ENCODE measurements at regions not wholly inside any gene's neighbourhood (a gene's known extent, or its start where the extent isn't known, plus 50 kb on each side); places are given as distances from the start of the nearest gene placed in this dataset.

- no peak for DNase-seq
These were observed 99.5 kb upstream of the FTMT start for GRCh38 chr5:121752149-121752548.

- no peak for DNase-seq
These were observed 96.4 kb upstream of the FTMT start for GRCh38 chr5:121755266-121755665.

DNA sequence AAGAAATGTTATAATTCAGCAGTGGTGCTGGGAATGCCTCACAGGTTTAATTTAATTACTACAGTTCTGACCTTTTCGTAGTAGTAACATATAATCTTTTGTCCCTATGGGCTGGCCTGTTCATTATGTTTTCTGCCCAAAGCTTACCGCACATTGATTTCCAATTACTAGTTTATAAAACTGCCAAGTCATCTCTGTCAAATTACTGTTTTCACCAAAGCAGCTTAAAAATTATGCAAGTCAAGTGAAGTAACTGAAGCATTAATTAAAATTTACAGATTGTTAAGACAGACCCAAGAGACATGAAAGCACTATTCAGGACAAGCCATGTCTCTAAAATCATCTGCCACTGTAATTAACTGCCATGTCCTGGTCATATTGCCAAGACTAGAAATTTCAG is 93.9 kb upstream of the FTMT start:
- no peak for DNase-seq

GRCh38 chr5:121758615-121759014 is 93.1 kb upstream of the FTMT start:
- DNase-seq, result no peak

DNA sequence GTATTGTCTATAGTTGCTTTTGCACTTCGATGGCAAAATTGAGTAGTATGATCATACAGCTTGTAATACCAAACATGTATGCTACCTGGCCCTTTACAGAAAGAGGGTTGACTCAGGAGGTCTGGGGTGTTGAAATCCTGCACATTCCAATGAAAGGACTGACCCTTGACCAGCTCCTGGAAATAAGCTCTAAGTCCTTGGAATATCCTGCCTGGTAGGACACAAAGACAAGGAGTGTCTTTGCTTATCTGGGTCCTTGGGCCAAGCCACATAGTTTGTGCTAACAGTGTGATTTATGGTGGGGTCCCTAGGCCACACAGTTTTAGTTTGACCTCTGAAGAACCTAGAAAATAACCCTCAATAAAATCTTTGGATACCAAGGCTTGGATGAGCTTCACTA is 89.3 kb upstream of the FTMT start:
- no peak for DNase-seq

GRCh38 chr5:121763665-121764064 is 88.0 kb upstream of the FTMT start:
- DNase-seq, result no peak

DNA sequence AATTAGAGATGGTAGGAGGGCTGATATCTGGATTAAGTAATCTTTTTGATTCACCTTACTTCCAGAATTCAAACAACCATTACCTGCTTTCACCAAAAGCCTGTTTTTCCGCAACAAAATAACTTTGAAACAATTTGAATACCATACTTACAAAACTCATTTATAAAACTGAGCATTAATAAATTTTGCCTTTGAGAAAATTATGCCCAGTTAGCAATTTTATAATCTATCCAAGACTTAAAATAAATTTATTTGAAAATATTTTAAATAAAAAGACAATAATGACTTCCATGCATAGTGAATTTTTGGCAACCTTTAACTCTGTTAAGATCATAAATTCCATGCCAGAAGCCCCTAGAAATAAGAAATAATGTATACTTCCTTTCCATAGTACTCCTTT is 71.3 kb upstream of the FTMT start:
- no peak for DNase-seq

DNA sequence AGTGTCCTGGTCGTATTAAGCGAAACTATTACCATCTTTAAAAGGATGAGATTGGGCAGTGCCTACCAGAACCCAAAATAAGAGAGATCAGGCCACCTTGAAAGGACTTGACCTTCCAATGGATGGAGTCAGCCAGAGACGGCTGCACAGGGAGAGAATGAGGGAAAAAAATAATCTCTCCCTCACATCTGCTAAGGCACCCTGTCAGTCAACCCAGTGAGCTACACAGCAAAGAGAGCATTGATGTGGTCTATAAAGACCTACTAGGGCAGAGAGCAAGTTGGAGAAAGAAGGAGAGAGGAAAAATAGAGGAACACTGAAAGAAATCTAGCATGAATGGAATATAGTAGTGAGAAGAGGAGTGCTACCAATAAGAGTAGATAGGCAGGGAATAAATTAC is 68.0 kb upstream of the FTMT start:
- DNase-seq, result no peak

- DNase-seq, result no peak
These were observed 57.9 kb upstream of the FTMT start for GRCh38 chr5:121793791-121794190.

DNA sequence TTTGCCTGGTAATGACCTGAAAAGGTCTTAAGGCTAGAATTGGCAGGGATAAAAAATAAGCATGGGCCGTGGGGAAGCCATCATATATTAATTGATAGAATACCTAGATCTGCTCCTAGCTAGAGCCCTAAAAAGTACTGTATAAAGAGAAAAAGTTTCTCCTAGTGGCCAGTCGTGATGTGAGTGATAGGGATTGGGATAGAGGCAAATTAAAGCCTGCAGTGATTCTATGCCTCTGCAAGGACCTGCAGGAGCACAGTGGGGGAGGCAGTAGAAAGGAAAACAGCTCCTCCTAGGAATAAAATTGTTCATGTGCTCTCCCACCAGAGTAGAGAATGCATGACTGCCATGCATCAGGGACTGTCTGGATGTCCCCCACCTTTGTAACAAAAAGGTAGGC is 56.2 kb upstream of the FTMT start:
- no peak for DNase-seq

DNA sequence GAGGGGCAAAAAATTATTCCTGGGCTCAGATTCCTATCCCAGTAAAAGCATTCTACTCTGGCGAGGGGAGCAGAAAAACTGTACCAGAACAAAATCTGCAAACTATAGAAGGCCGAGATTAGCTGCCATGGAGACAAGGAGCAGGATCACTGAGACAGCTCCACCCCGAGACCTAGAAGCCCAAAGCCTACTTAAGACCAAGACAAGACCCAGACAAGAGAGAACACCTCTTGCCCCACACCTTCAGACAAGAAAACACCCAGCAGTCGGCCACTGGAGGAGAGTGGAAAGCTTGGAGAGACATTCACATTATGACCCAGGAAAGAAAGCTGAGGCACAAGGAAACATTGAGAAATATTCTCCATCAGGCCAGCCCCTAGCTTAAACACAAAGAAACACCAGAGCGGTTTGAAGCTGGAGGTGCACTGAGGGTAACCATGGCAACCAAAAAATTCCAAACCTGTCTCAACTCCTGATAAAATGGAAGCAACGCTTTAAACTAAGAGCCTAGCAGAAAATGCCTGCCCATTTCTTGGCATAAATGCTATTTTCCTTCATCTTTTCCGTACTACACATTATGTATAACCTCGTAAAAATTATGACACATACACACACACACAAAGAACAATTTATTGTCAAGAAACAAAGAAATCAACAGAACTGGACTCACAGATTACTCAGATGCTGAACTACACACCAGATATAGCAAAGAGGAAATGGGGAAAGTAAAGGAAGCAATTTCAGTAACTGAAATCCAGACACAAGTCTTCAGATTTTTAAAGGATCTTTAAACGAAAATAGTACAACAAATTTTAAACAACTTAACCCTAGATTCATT is 53.8 kb upstream of the FTMT start:
- DNase-seq, result no peak

All from fibroblast of skin of scalp (primary cell).